ENCODE measurements at regions not wholly inside any gene's neighbourhood (a gene's known extent, or its start where the extent isn't known, plus 50 kb on each side); places are given as distances from the start of the nearest gene placed in this dataset.

GRCh38 chr1:192008281-192008825 is 149.9 kb upstream of the RGS18 start:
- TF ChIP-seq MAFK (IDR thresholded peaks at IDR 0.05; ENCODE audit: low read depth, low read length) (no peak), CTCF (conservative IDR thresholded peaks at IDR 0.05; ENCODE audit: low read depth, low read length) (no peak), POLR2A (IDR thresholded peaks at IDR 0.05; ENCODE audit: low read depth, low read length) (no peak), RCOR1 (IDR thresholded peaks at IDR 0.05; ENCODE audit: insufficient replicate concordance, low read length) (no peak), RFX5 (IDR thresholded peaks at IDR 0.05; ENCODE audit: low read depth, low read length) (no peak), MAZ (IDR thresholded peaks at IDR 0.05; ENCODE audit: borderline replicate concordance, low read depth, low read length) (no peak), SMC3 (IDR thresholded peaks at IDR 0.05; ENCODE audit: low read depth, low read length) (no peak), CEBPB (IDR thresholded peaks at IDR 0.05; ENCODE audit: low read depth, low read length) (no peak), MXI1 (IDR thresholded peaks at IDR 0.05; ENCODE audit: borderline replicate concordance, low read depth, low read length) (no peak)

All from IMR-90 (cell line).